H1 (cell line): ENCODE measurements at regions not wholly inside any gene's neighbourhood (a gene's known extent, or its start where the extent isn't known, plus 50 kb on each side); places are given as distances from the start of the nearest gene placed in this dataset.

Experiments used
- BRCA1 ChIP-seq: IDR thresholded peaks from 2 replicates; pipeline ENCODE4 v1.6.1; 2012; ENCODE audit warnings: low read depth, low read length, improper control_type of control experiment
- CHD2 ChIP-seq: IDR thresholded peaks from 2 replicates; pipeline ENCODE4 v1.6.1; 2012; ENCODE audit warnings: low read length, improper control_type of control experiment
- EZH2 ChIP-seq: fragments of 200-600 bp; sonication (generic); IDR thresholded peaks from 2 replicates; pipeline ENCODE4 v1.7.1; 2012; ENCODE audit warnings: low read depth, mild to moderate bottlenecking, moderate library complexity, low read length, inconsistent platforms; ENCODE audit not compliant: severe bottlenecking
- MAX ChIP-seq: IDR thresholded peaks from 2 replicates; pipeline ENCODE4 v1.6.1; 2012; ENCODE audit warnings: inconsistent platforms
- POLR2A ChIP-seq, 2 experiments: IDR thresholded peaks; 1 replicate in 1 of 2; 2 replicates in 1 of 2; pipeline ENCODE4 v1.6.1; 2011; ENCODE audit warnings: low read depth in 2 of 2, low read length in 2 of 2, mild to moderate bottlenecking in 2 of 2; ENCODE audit errors: control extremely low read depth in 1 of 2
- RAD21 ChIP-seq, 2 experiments: IDR thresholded peaks in 1 of 2; conservative IDR thresholded peaks in 1 of 2; 2 replicates each; pipeline ENCODE4 v1.6.1; 2011; ENCODE audit warnings: low read depth in 2 of 2, low read length in 2 of 2, improper control_type of control experiment in 1 of 2, inconsistent platforms in 1 of 2, mild to moderate bottlenecking in 1 of 2, moderate library complexity in 1 of 2
- RNF2 ChIP-seq: fragments of 200-900, 300-1000 bp; sonication (generic); IDR thresholded peaks from 2 replicates; pipeline ENCODE4 v1.7.1; 2016; ENCODE audit warnings: borderline replicate concordance, low read depth, mild to moderate bottlenecking, antibody characterized with exemption, low read length; ENCODE audit not compliant: poor library complexity, severe bottlenecking; ENCODE audit errors: missing control alignments
- TAF1 ChIP-seq: IDR thresholded peaks from 2 replicates; pipeline ENCODE4 v1.6.1; 2011; ENCODE audit warnings: mild to moderate bottlenecking, low read depth, low read length
- USF2 ChIP-seq: IDR thresholded peaks from 2 replicates; pipeline ENCODE4 v1.6.1; 2011; ENCODE audit warnings: low read length, improper control_type of control experiment
- ZNF274 ChIP-seq: IDR thresholded peaks from 2 replicates; pipeline ENCODE4 v1.7.0; 2012; ENCODE audit warnings: low read length, borderline replicate concordance; ENCODE audit errors: extremely low read depth

- TF ChIP-seq MAX, result no peak
- no peak for TF ChIP-seq POLR2A (IDR thresholded peaks at IDR 0.05; ENCODE audit: control extremely low read depth in 1 of 2, low read depth in 2 of 2, low read length in 2 of 2)
- no peak for TF ChIP-seq RNF2
- TF ChIP-seq TAF1, result no peak
- no peak for TF ChIP-seq BRCA1
- TF ChIP-seq EZH2, result no peak
- TF ChIP-seq USF2, result no peak
- TF ChIP-seq ZNF274, result no peak
- TF ChIP-seq CHD2, result no peak
- no peak for TF ChIP-seq RAD21 (IDR thresholded peaks at IDR 0.05 in 1 of 2, conservative IDR thresholded peaks at IDR 0.05 in 1 of 2; ENCODE audit: low read depth in 2 of 2, low read length in 2 of 2)
Measured at GRCh38 chrY:13795067-13795466, 91.4 kb downstream of the TMSB4Y start.
